ENCODE measurements at regions not wholly inside any gene's neighbourhood (a gene's known extent, or its start where the extent isn't known, plus 50 kb on each side); places are given as distances from the start of the nearest gene placed in this dataset.

DNA sequence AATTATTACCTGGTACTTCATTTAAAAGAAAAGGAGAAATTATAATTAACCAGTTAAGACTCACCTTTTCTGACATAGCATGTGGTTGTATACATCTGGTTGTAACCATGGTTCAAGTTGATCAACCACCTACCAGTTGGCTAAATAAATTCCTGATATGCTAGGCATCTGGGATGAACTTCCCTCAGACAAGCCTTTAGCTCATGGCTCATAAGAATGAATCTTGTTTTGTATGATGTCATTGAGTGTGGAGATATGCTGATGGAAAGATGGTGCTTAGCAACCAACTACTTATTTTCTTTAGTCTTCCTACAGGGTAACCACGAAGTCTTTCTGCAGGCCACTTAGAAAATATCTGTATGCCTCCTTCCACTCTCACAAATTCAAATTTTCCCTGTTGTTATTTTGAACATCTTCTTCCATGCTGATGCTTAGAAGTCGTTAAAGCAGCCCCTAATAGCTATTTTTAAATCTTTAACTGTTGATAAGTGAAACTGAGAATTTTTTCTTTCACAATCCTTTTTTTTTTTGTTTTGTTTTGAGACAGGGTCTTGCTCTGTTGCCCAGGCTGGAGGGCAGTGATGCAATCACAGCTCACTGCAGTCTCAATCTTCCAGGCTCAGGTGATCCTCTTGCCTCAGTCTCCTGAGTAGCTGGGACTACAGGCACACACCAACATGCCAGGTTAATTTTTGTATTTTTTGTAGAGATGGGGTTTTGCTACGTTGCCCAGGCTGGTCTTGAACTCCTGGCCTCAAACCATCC, 51.9 kb upstream of the PTHLH start:
- TF ChIP-seq, protein P1, sequence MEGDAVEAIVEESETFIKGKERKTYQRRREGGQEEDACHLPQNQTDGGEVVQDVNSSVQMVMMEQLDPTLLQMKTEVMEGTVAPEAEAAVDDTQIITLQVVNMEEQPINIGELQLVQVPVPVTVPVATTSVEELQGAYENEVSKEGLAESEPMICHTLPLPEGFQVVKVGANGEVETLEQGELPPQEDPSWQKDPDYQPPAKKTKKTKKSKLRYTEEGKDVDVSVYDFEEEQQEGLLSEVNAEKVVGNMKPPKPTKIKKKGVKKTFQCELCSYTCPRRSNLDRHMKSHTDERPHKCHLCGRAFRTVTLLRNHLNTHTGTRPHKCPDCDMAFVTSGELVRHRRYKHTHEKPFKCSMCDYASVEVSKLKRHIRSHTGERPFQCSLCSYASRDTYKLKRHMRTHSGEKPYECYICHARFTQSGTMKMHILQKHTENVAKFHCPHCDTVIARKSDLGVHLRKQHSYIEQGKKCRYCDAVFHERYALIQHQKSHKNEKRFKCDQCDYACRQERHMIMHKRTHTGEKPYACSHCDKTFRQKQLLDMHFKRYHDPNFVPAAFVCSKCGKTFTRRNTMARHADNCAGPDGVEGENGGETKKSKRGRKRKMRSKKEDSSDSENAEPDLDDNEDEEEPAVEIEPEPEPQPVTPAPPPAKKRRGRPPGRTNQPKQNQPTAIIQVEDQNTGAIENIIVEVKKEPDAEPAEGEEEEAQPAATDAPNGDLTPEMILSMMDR (IDR thresholded peaks at IDR 0.05), result no peak
- TF ChIP-seq POLR2A (IDR thresholded peaks at IDR 0.05) (no peak), EP300 (IDR thresholded peaks at IDR 0.05) (no peak)

Measured in tibial nerve (tissue), 4 donors.